SK-N-SH treated with all-trans-retinoic acid at 6 μM for 48 hours (cell line): ENCODE measurements at regions not wholly inside any gene's neighbourhood (a gene's known extent, or its start where the extent isn't known, plus 50 kb on each side); places are given as distances from the start of the nearest gene placed in this dataset.

Source experiments
- CSDC2 ChIP-seq: fragments of 250-450 bp; sonication (Bioruptor Pico); IDR thresholded peaks from 2 replicates; pipeline ENCODE4 v1.5.0; 2020; ENCODE audit warnings: mild to moderate bottlenecking, moderate library complexity
- ISL1 ChIP-seq: fragments of 250-450 bp; sonication (Bioruptor Pico); IDR thresholded peaks from 2 replicates; pipeline ENCODE4 v2.1.2; 2022; ENCODE audit warnings: mild to moderate bottlenecking, moderate library complexity
- OSR1 ChIP-seq: fragments of 250-450 bp; sonication (Bioruptor Pico); IDR thresholded peaks from 2 replicates; pipeline ENCODE4 v1.8.0; 2022; ENCODE audit warnings: moderate library complexity, mild to moderate bottlenecking, inconsistent platforms
- POU6F1 ChIP-seq: fragments of 250-450 bp; sonication (Bioruptor Pico); IDR thresholded peaks from 2 replicates; pipeline ENCODE4 v1.8.0; 2021; ENCODE audit warnings: low read depth, mild to moderate bottlenecking, moderate library complexity, borderline replicate concordance
- RARB ChIP-seq: fragments of 250-450 bp; sonication (Bioruptor Pico); IDR thresholded peaks from 2 replicates; pipeline ENCODE4 v1.8.0; 2021; ENCODE audit warnings: mild to moderate bottlenecking, moderate library complexity
- ZFP3 ChIP-seq: fragments of 250-450 bp; sonication (Bioruptor Pico); IDR thresholded peaks from 2 replicates; pipeline ENCODE4 v1.5.0; 2020; ENCODE audit warnings: mild to moderate bottlenecking, moderate library complexity
- ZNF70 ChIP-seq: fragments of 450-650 bp; formaldehyde crosslinking; IDR thresholded peaks from 2 replicates; pipeline ENCODE4 v1.5.0; 2020; ENCODE audit warnings: mild to moderate bottlenecking, moderate library complexity

DNA sequence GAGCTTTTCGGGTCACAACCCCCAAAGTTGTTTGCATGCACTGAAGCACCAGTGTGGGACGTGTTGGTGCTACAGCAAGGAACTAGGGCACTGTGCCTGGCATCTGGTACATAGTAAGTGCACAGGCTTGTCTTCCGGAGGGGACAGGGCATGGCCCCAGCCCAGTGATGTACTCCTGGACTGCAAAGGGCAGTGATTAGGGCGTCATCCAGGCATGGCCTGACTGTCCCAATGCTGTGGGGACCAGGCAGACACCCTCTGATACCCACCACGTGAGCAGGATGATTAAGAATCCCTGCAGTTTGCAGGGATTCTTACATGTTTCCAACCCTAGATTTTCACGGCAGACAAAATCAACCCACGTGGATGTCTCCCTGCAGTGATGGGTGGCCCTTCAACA lies 50.0 kb upstream of the RFPL3 start:
- TF ChIP-seq RARB (no peak), ZNF70 (no peak), CSDC2 (CRISPR knock-in tag) (no peak), ZFP3 (CRISPR knock-in tag) (no peak), OSR1 (CRISPR knock-in tag) (no peak), ISL1 (CRISPR knock-in tag) (no peak), POU6F1 (CRISPR knock-in tag) (no peak)
